ENCODE measurements at regions not wholly inside any gene's neighbourhood (a gene's known extent, or its start where the extent isn't known, plus 50 kb on each side); places are given as distances from the start of the nearest gene placed in this dataset.
"Not testable (repeated sequence)": the region's sequence is repeated elsewhere in the genome, so short reads cannot be mapped to it uniquely, and the experiment has no call there.

- no peak for TF ChIP-seq CTCF (IDR thresholded peaks at IDR 0.05; ENCODE audit: insufficient read depth in 1 of 2, low read depth in 1 of 2, low read length in 1 of 2, severe bottlenecking in 1 of 2, unreplicated experiment in 1 of 2)
- no peak overlapping the region for H3K4me3 Mint-ChIP-seq (ENCODE audit: unreplicated experiment)
- H3K27me3 Mint-ChIP-seq (ENCODE audit: insufficient read depth, unreplicated experiment), result peaks cover 19% of the 10 kb centered on the region
- intact Hi-C loops (cut with micrococcal nuclease; ENCODE audit: unreplicated experiment), result no loop called here
- H3K36me3 Mint-ChIP-seq (ENCODE audit: insufficient read depth, unreplicated experiment), result no peaks in the 10 kb centered on the region
- DNase-seq, result no peak
- no peaks in the 10 kb centered on the region for H3K4me1 ChIP-seq
- no peak overlapping the region for H3K4me3 ChIP-seq (ENCODE audit: low read depth, low read length)
- no peaks in the 10 kb centered on the region for H3K36me3 ChIP-seq (ENCODE audit: control insufficient read depth, insufficient read depth, low read length)
- no TSS peak for BruUV-seq (replicated peaks)
- no peaks in the 10 kb centered on the region for H3K9me3 ChIP-seq
- H3K4me1 Mint-ChIP-seq (ENCODE audit: low read depth, unreplicated experiment), result no peaks in the 10 kb centered on the region
- ChIA-PET POLR2A (no interaction called here), CTCF (no interaction called here)
- H3K27me3 ChIP-seq (replicated peaks; ENCODE audit: control insufficient read depth, insufficient read depth, low read length), result no peaks in the 10 kb centered on the region
- no peak overlapping the region for H3K27ac Mint-ChIP-seq (ENCODE audit: unreplicated experiment)
- H3K9me3 Mint-ChIP-seq (ENCODE audit: unreplicated experiment), result no peaks in the 10 kb centered on the region
Observed at GRCh38 chr3:137148917-137149316, 191.1 kb downstream of the IL20RB start.

DNA sequence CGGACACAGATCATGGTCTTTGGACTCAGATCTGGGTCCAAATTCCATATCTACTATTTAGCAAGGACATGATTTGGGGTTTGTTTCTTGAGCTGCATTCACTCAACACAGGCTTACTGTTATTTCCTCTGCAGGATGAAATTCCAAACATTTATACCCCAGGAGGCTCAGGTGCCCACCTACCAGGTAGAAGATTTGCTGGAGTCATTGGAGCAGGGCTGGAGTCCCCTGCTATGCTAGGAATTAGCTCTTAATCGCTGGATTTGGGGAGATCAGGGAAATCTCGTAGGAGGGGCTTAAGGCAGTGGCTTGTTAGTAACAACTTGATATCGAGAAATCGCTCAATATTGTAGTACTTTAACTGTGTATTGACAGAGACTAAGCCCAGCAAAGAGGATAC lies 193.0 kb downstream of the IL20RB start:
- Mint-ChIP-seq H3K4me3 (ENCODE audit: unreplicated experiment) (no peak overlapping the region), H3K4me1 (ENCODE audit: low read depth, unreplicated experiment) (no peaks in the 10 kb centered on the region), H3K9me3 (ENCODE audit: unreplicated experiment) (no peaks in the 10 kb centered on the region), H3K36me3 (ENCODE audit: insufficient read depth, unreplicated experiment) (no peaks in the 10 kb centered on the region), H3K27me3 (ENCODE audit: insufficient read depth, unreplicated experiment) (peaks cover 18% of the 10 kb centered on the region), H3K27ac (ENCODE audit: unreplicated experiment) (no peak overlapping the region)
- no TSS peak for BruUV-seq (replicated peaks)
- Histone ChIP-seq H3K4me1 (no peaks in the 10 kb centered on the region), H3K4me3 (ENCODE audit: low read depth, low read length) (no peak overlapping the region), H3K9me3 (no peaks in the 10 kb centered on the region), H3K36me3 (ENCODE audit: control insufficient read depth, insufficient read depth, low read length) (no peaks in the 10 kb centered on the region), H3K27me3 (replicated peaks; ENCODE audit: control insufficient read depth, insufficient read depth, low read length) (no peaks in the 10 kb centered on the region)
- CTCF ChIA-PET, result no interaction called here
- no peak for DNase-seq
- POLR2A ChIA-PET, result no interaction called here
- intact Hi-C loops (cut with micrococcal nuclease; ENCODE audit: unreplicated experiment), result no loop called here
- no peak for TF ChIP-seq CTCF (IDR thresholded peaks at IDR 0.05; ENCODE audit: insufficient read depth in 1 of 2, low read depth in 1 of 2, low read length in 1 of 2, severe bottlenecking in 1 of 2, unreplicated experiment in 1 of 2)

DNA sequence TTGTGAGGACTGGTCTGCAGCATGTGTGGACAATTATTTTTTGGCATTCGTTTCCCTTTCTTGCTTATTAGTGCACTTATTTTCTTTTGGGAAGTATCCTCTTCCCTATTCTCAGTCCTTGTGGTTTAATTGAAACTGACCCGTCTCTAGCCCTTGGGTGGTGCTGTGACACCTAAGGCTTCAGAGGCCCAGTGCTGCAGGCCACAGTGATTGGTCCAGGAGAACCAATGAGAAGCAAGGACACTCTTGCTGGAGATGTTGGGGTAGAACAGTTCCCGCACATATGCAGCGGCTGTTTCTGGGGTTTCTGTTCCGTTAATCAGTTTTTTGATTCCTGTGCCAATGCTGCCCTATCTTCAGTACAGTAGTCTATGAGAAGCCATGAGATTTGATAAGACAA lies 195.3 kb downstream of the IL20RB start:
- H3K36me3 ChIP-seq (ENCODE audit: control insufficient read depth, insufficient read depth, low read length); H3K36me3 Mint-ChIP-seq (ENCODE audit: insufficient read depth, unreplicated experiment); H3K27ac Mint-ChIP-seq (ENCODE audit: unreplicated experiment); H3K9me3 ChIP-seq; POLR2A ChIA-PET; intact Hi-C loops (cut with micrococcal nuclease; ENCODE audit: unreplicated experiment); H3K4me3 Mint-ChIP-seq (ENCODE audit: unreplicated experiment); H3K4me3 ChIP-seq (ENCODE audit: low read depth, low read length); H3K4me1 ChIP-seq; H3K4me1 Mint-ChIP-seq (ENCODE audit: low read depth, unreplicated experiment); H3K9me3 Mint-ChIP-seq (ENCODE audit: unreplicated experiment); BruUV-seq (replicated peaks); CTCF ChIA-PET; H3K27me3 ChIP-seq (replicated peaks; ENCODE audit: control insufficient read depth, insufficient read depth, low read length): not testable (repeated sequence)
- peaks cover 13% of the 10 kb centered on the region for H3K27me3 Mint-ChIP-seq (ENCODE audit: insufficient read depth, unreplicated experiment)
- DNase-seq, result peak; percentile 29 to 40

- H3K36me3 ChIP-seq (ENCODE audit: control insufficient read depth, insufficient read depth, low read length), result no peaks in the 10 kb centered on the region
- no peaks in the 10 kb centered on the region for H3K9me3 Mint-ChIP-seq (ENCODE audit: unreplicated experiment)
- DNase-seq, result no peak
- H3K4me1 ChIP-seq, result no peaks in the 10 kb centered on the region
- BruUV-seq (replicated peaks), result no TSS peak
- intact Hi-C loops (cut with micrococcal nuclease; ENCODE audit: unreplicated experiment), result no loop called here
- H3K9me3 ChIP-seq, result no peaks in the 10 kb centered on the region
- ChIA-PET CTCF (no interaction called here), POLR2A (no interaction called here)
- H3K36me3 Mint-ChIP-seq (ENCODE audit: insufficient read depth, unreplicated experiment), result no peaks in the 10 kb centered on the region
- no peak overlapping the region for H3K27ac Mint-ChIP-seq (ENCODE audit: unreplicated experiment)
- no peaks in the 10 kb centered on the region for H3K4me1 Mint-ChIP-seq (ENCODE audit: low read depth, unreplicated experiment)
- no peak overlapping the region for H3K4me3 ChIP-seq (ENCODE audit: low read depth, low read length)
- H3K27me3 ChIP-seq (replicated peaks; ENCODE audit: control insufficient read depth, insufficient read depth, low read length), result no peaks in the 10 kb centered on the region
- H3K4me3 Mint-ChIP-seq (ENCODE audit: unreplicated experiment), result no peak overlapping the region
- no peak for TF ChIP-seq CTCF (IDR thresholded peaks at IDR 0.05; ENCODE audit: insufficient read depth in 1 of 2, low read depth in 1 of 2, low read length in 1 of 2, severe bottlenecking in 1 of 2, unreplicated experiment in 1 of 2)
- peaks cover 21% of the 10 kb centered on the region for H3K27me3 Mint-ChIP-seq (ENCODE audit: insufficient read depth, unreplicated experiment)
Observed at GRCh38 chr3:137163241-137163871, 205.6 kb downstream of the IL20RB start.

Measured in Caco-2 (cell line).